H1 (cell line): ENCODE measurements at regions not wholly inside any gene's neighbourhood (a gene's known extent, or its start where the extent isn't known, plus 50 kb on each side); places are given as distances from the start of the nearest gene placed in this dataset.

Experiments
- ASH2L ChIP-seq: fragments of 200-600, 300-600 bp; sonication (generic); IDR thresholded peaks from one replicate; pipeline ENCODE4 v1.7.1; 2017; ENCODE audit warnings: low read length
- EGR1 ChIP-seq: IDR thresholded peaks from 2 replicates; pipeline ENCODE4 v1.6.1; 2011; ENCODE audit warnings: low read depth, low read length, borderline replicate concordance
- EP300 ChIP-seq, 2 experiments: IDR thresholded peaks; 1 replicate in 1 of 2; 2 replicates in 1 of 2; pipeline ENCODE4 v1.6.1; 2011 to 2012; ENCODE audit warnings: low read depth in 2 of 2, low read length in 2 of 2, mild to moderate bottlenecking in 2 of 2, borderline replicate concordance in 1 of 2, inconsistent platforms in 1 of 2, moderate library complexity in 1 of 2
- KDM4A ChIP-seq: IDR thresholded peaks from one replicate; pipeline ENCODE4 v1.7.1; 2012; ENCODE audit warnings: low read depth, mild to moderate bottlenecking, moderate library complexity, low read length, inconsistent platforms; ENCODE audit not compliant: severe bottlenecking
- KDM5A ChIP-seq: fragments of 200-600 bp; IDR thresholded peaks from 2 replicates; pipeline ENCODE4 v1.7.1; 2012; ENCODE audit warnings: mild to moderate bottlenecking, low read length, inconsistent platforms, mixed read lengths
- POLR2AphosphoS5 ChIP-seq: IDR thresholded peaks from 2 replicates; pipeline ENCODE4 v1.6.1; 2011; ENCODE audit warnings: low read depth, low read length
- RBBP5 ChIP-seq: IDR thresholded peaks from 2 replicates; pipeline ENCODE4 v1.7.1; 2012; ENCODE audit warnings: low read depth, mild to moderate bottlenecking, inconsistent platforms, low read length, moderate library complexity, borderline replicate concordance
- RXRA ChIP-seq: IDR thresholded peaks from 2 replicates; pipeline ENCODE4 v1.6.1; 2011; ENCODE audit warnings: low read depth, mild to moderate bottlenecking, low read length, moderate library complexity; ENCODE audit not compliant: insufficient read depth
- TF ChIP-seq, protein P1 (sequence below): fragments of 300-600 bp; sonication (generic); IDR thresholded peaks from 2 replicates; pipeline ENCODE4 v1.7.1; 2012; ENCODE audit warnings: low read length, moderate library complexity, mild to moderate bottlenecking, inconsistent platforms; ENCODE audit not compliant: insufficient replicate concordance
- TF ChIP-seq, protein P2 (sequence below), 3 experiments: IDR thresholded peaks; 1 replicate in 2 of 3; 2 replicates in 1 of 3; pipeline versions ENCODE4 v1.5.1 to v1.6.1; 2011; ENCODE audit warnings: low read length in 3 of 3, mild to moderate bottlenecking in 3 of 3, inconsistent platforms in 2 of 3, low read depth in 1 of 3, moderate library complexity in 1 of 3; ENCODE audit not compliant: insufficient read depth in 1 of 3; ENCODE audit errors: control extremely low read depth in 1 of 3

DNA sequence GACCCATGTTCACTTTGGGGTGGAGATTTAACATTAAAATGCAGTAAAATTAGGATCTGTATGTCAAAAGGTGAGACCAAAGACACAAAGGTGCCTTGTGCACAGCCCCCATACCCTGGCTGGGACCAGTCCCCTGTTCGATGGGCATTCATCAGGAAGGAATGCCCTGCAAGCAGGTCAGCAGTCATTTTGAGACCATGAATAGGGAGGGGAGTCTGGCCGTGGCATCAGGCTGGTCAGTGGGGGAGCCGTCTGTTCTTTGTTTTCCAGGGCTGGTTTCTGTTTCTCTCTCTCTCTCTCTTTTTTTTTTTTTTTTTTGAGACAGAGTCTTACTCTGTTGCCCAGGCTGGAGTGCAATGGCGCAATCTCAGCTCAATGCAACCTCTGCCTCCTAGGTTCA, 68.9 kb upstream of the GOLM1 start (continued):
- TF ChIP-seq, protein P1, sequence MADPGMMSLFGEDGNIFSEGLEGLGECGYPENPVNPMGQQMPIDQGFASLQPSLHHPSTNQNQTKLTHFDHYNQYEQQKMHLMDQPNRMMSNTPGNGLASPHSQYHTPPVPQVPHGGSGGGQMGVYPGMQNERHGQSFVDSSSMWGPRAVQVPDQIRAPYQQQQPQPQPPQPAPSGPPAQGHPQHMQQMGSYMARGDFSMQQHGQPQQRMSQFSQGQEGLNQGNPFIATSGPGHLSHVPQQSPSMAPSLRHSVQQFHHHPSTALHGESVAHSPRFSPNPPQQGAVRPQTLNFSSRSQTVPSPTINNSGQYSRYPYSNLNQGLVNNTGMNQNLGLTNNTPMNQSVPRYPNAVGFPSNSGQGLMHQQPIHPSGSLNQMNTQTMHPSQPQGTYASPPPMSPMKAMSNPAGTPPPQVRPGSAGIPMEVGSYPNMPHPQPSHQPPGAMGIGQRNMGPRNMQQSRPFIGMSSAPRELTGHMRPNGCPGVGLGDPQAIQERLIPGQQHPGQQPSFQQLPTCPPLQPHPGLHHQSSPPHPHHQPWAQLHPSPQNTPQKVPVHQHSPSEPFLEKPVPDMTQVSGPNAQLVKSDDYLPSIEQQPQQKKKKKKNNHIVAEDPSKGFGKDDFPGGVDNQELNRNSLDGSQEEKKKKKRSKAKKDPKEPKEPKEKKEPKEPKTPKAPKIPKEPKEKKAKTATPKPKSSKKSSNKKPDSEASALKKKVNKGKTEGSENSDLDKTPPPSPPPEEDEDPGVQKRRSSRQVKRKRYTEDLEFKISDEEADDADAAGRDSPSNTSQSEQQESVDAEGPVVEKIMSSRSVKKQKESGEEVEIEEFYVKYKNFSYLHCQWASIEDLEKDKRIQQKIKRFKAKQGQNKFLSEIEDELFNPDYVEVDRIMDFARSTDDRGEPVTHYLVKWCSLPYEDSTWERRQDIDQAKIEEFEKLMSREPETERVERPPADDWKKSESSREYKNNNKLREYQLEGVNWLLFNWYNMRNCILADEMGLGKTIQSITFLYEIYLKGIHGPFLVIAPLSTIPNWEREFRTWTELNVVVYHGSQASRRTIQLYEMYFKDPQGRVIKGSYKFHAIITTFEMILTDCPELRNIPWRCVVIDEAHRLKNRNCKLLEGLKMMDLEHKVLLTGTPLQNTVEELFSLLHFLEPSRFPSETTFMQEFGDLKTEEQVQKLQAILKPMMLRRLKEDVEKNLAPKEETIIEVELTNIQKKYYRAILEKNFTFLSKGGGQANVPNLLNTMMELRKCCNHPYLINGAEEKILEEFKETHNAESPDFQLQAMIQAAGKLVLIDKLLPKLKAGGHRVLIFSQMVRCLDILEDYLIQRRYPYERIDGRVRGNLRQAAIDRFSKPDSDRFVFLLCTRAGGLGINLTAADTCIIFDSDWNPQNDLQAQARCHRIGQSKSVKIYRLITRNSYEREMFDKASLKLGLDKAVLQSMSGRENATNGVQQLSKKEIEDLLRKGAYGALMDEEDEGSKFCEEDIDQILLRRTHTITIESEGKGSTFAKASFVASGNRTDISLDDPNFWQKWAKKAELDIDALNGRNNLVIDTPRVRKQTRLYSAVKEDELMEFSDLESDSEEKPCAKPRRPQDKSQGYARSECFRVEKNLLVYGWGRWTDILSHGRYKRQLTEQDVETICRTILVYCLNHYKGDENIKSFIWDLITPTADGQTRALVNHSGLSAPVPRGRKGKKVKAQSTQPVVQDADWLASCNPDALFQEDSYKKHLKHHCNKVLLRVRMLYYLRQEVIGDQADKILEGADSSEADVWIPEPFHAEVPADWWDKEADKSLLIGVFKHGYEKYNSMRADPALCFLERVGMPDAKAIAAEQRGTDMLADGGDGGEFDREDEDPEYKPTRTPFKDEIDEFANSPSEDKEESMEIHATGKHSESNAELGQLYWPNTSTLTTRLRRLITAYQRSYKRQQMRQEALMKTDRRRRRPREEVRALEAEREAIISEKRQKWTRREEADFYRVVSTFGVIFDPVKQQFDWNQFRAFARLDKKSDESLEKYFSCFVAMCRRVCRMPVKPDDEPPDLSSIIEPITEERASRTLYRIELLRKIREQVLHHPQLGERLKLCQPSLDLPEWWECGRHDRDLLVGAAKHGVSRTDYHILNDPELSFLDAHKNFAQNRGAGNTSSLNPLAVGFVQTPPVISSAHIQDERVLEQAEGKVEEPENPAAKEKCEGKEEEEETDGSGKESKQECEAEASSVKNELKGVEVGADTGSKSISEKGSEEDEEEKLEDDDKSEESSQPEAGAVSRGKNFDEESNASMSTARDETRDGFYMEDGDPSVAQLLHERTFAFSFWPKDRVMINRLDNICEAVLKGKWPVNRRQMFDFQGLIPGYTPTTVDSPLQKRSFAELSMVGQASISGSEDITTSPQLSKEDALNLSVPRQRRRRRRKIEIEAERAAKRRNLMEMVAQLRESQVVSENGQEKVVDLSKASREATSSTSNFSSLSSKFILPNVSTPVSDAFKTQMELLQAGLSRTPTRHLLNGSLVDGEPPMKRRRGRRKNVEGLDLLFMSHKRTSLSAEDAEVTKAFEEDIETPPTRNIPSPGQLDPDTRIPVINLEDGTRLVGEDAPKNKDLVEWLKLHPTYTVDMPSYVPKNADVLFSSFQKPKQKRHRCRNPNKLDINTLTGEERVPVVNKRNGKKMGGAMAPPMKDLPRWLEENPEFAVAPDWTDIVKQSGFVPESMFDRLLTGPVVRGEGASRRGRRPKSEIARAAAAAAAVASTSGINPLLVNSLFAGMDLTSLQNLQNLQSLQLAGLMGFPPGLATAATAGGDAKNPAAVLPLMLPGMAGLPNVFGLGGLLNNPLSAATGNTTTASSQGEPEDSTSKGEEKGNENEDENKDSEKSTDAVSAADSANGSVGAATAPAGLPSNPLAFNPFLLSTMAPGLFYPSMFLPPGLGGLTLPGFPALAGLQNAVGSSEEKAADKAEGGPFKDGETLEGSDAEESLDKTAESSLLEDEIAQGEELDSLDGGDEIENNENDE = no peak
- TF ChIP-seq EGR1 = no peak
- TF ChIP-seq KDM5A = no peak
- no peak for TF ChIP-seq KDM4A
- TF ChIP-seq RBBP5 = no peak
- no peak for TF ChIP-seq RXRA
- TF ChIP-seq EP300 (IDR thresholded peaks at IDR 0.05; ENCODE audit: borderline replicate concordance in 1 of 2, low read depth in 2 of 2, low read length in 2 of 2) = no peak
- TF ChIP-seq POLR2AphosphoS5 = no peak
- TF ChIP-seq ASH2L = no peak
- TF ChIP-seq, protein P2, sequence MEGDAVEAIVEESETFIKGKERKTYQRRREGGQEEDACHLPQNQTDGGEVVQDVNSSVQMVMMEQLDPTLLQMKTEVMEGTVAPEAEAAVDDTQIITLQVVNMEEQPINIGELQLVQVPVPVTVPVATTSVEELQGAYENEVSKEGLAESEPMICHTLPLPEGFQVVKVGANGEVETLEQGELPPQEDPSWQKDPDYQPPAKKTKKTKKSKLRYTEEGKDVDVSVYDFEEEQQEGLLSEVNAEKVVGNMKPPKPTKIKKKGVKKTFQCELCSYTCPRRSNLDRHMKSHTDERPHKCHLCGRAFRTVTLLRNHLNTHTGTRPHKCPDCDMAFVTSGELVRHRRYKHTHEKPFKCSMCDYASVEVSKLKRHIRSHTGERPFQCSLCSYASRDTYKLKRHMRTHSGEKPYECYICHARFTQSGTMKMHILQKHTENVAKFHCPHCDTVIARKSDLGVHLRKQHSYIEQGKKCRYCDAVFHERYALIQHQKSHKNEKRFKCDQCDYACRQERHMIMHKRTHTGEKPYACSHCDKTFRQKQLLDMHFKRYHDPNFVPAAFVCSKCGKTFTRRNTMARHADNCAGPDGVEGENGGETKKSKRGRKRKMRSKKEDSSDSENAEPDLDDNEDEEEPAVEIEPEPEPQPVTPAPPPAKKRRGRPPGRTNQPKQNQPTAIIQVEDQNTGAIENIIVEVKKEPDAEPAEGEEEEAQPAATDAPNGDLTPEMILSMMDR (IDR thresholded peaks at IDR 0.05; ENCODE audit: control extremely low read depth in 1 of 3, insufficient read depth in 1 of 3, low read depth in 1 of 3, low read length in 3 of 3) = no peak
